Endodermal cell (in vitro differentiated cells): ENCODE measurements at regions not wholly inside any gene's neighbourhood (a gene's known extent, or its start where the extent isn't known, plus 50 kb on each side); places are given as distances from the start of the nearest gene placed in this dataset.

Source experiments
- DNase-seq: peaks from one replicate; pipeline ENCODE4 v3.0.0-alpha.2; 2017
- H3K27ac ChIP-seq: 2 replicates; pipeline ENCODE4 v1.5.1; 2013; ENCODE audit warnings: mild to moderate bottlenecking, low read depth, low read length, moderate library complexity
- H3K27me3 ChIP-seq: 2 replicates; pipeline ENCODE4 v1.6.1; 2013; ENCODE audit warnings: mild to moderate bottlenecking, low read length, moderate library complexity; ENCODE audit not compliant: insufficient read depth, control insufficient read depth, poor library complexity, severe bottlenecking
- H3K36me3 ChIP-seq: 2 replicates; pipeline ENCODE4 v1.7.0; 2013; ENCODE audit warnings: mild to moderate bottlenecking, low read length, moderate library complexity; ENCODE audit not compliant: control insufficient read depth, insufficient read depth
- H3K4me1 ChIP-seq: one replicate; pipeline ENCODE4 v1.7.0; 2013; ENCODE audit warnings: low read length; ENCODE audit not compliant: control insufficient read depth, insufficient read depth
- H3K4me3 ChIP-seq: 2 replicates; pipeline ENCODE4 v1.5.1; 2013; ENCODE audit warnings: mild to moderate bottlenecking, low read length, moderate library complexity
- H3K9ac ChIP-seq: 2 replicates; pipeline ENCODE4 v1.6.1; 2013; ENCODE audit warnings: mild to moderate bottlenecking, low read length, moderate library complexity; ENCODE audit not compliant: poor library complexity, severe bottlenecking; ENCODE audit errors: extremely low read depth
- H3K9me3 ChIP-seq: 2 replicates; pipeline ENCODE4 v1.6.1; 2013; ENCODE audit warnings: mild to moderate bottlenecking, low read length, moderate library complexity; ENCODE audit not compliant: control insufficient read depth
- H3K27ac Mint-ChIP-seq: 2 replicates; pipeline ENCODE4 v1.8.0; 2020; ENCODE audit warnings: mixed read lengths
- H3K27me3 Mint-ChIP-seq: 2 replicates; pipeline ENCODE4 v1.8.0; 2021; ENCODE audit warnings: mild to moderate bottlenecking, mixed read lengths; ENCODE audit not compliant: insufficient read depth
- H3K36me3 Mint-ChIP-seq: 2 replicates; pipeline ENCODE4 v1.8.0; 2020; ENCODE audit warnings: low read depth, mixed read lengths
- H3K4me1 Mint-ChIP-seq: 2 replicates; pipeline ENCODE4 v1.8.0; 2020; ENCODE audit warnings: mixed read lengths
- H3K4me3 Mint-ChIP-seq: 2 replicates; pipeline ENCODE4 v1.8.0; 2020; ENCODE audit warnings: mild to moderate bottlenecking, moderate library complexity, mixed read lengths
- H3K9me3 Mint-ChIP-seq: 2 replicates; pipeline ENCODE4 v1.8.0; 2020; ENCODE audit warnings: mild to moderate bottlenecking, mixed read lengths
- CTCF ChIP-seq: fragments of 200-600 bp; sonication (generic); conservative IDR thresholded peaks from 2 replicates; pipeline ENCODE4 v1.5.0; 2021; ENCODE audit warnings: antibody characterized with exemption, mild to moderate bottlenecking
- WGBS, 2 experiments: methylation state at CpG; one replicate each; pipeline versions ENCODE4 v1.1.5 to v1.1.7; 2013; ENCODE audit warnings: missing lambda C conversion rate in 2 of 2, mixed read lengths in 1 of 2; ENCODE audit not compliant: insufficient coverage in 1 of 2, insufficient read length in 1 of 2; 5-methylcytosine and 5-hydroxymethylcytosine counted together

- Histone ChIP-seq H3K4me3 (no peak overlapping the region), H3K27ac (no peak overlapping the region), H3K4me1 (no peaks in the 10 kb centered on the region), H3K27me3 (no peaks in the 10 kb centered on the region), H3K9me3 (peaks cover 29% of the 10 kb centered on the region), H3K36me3 (no peaks in the 10 kb centered on the region), H3K9ac (no peak overlapping the region)
- peak; percentile 60 for TF ChIP-seq CTCF
- Mint-ChIP-seq H3K27me3 (peaks cover 18% of the 10 kb centered on the region), H3K27ac (no peak overlapping the region), H3K36me3 (peaks cover 5% of the 10 kb centered on the region), H3K4me1 (no peaks in the 10 kb centered on the region), H3K4me3 (no peak overlapping the region), H3K9me3 (peaks cover 34% of the 10 kb centered on the region)
- no peak for DNase-seq
- WGBS, 2 experiments, result 92% methylated on average over 1 of the region's 1 CpG; no CpG with 5 or more reads in 1 of the 2 experiments
Measured at GRCh38 chr5:73387149-73387591, 61.4 kb downstream of the FOXD1 start.

GRCh38 chr5:73384861-73385260 lies 63.7 kb downstream of the FOXD1 start:
- no peak for DNase-seq
- Mint-ChIP-seq H3K36me3 (peaks cover 5% of the 10 kb centered on the region), H3K4me3 (no peak overlapping the region), H3K4me1 (no peaks in the 10 kb centered on the region), H3K27me3 (peaks cover 36% of the 10 kb centered on the region), H3K27ac (no peak overlapping the region), H3K9me3 (peaks cover 42% of the 10 kb centered on the region)
- no peak overlapping the region for H3K27ac ChIP-seq
- H3K4me3 ChIP-seq, result peak overlapping the region; percentile 17
- H3K36me3 ChIP-seq, result no peaks in the 10 kb centered on the region
- no peak overlapping the region for H3K9ac ChIP-seq
- 100% methylated on average over 1 of the region's 1 CpG for WGBS, 2 experiments
- H3K9me3 ChIP-seq, result peaks cover 29% of the 10 kb centered on the region
- TF ChIP-seq CTCF, result no peak
- no peaks in the 10 kb centered on the region for H3K27me3 ChIP-seq
- no peaks in the 10 kb centered on the region for H3K4me1 ChIP-seq

GRCh38 chr5:73382401-73382740 lies 66.2 kb downstream of the FOXD1 start:
- DNase-seq, result no peak
- Histone ChIP-seq H3K36me3 (no peaks in the 10 kb centered on the region), H3K27me3 (no peaks in the 10 kb centered on the region), H3K27ac (no peak overlapping the region), H3K4me3 (no peak overlapping the region), H3K9ac (no peak overlapping the region), H3K4me1 (no peaks in the 10 kb centered on the region), H3K9me3 (peaks cover 29% of the 10 kb centered on the region)
- 96 to 97% methylated on average over 14 to 27 of the region's 27 CpGs for WGBS, 2 experiments
- Mint-ChIP-seq H3K27ac (no peak overlapping the region), H3K4me1 (peaks cover 14% of the 10 kb centered on the region), H3K36me3 (peaks cover 5% of the 10 kb centered on the region), H3K27me3 (peaks cover 49% of the 10 kb centered on the region), H3K9me3 (peaks cover 42% of the 10 kb centered on the region), H3K4me3 (no peak overlapping the region)
- TF ChIP-seq CTCF, result no peak
